Upper lobe of left lung (tissue), 4 donors: ENCODE measurements at regions not wholly inside any gene's neighbourhood (a gene's known extent, or its start where the extent isn't known, plus 50 kb on each side); places are given as distances from the start of the nearest gene placed in this dataset.

Source experiments
- CTCF ChIP-seq, 6 experiments: fragments of 450-650 bp in 4 of 6; fragments of 200-600 bp in 2 of 6; sonication (generic) in 2 of 6; IDR thresholded peaks; one replicate each; pipeline ENCODE4 v1.5.1; 2016 to 2019; ENCODE audit warnings: antibody characterized with exemption in 6 of 6
- POLR2A ChIP-seq, 4 donors: fragments of 450-650 bp; IDR thresholded peaks; one replicate each; pipeline ENCODE4 v1.5.1; 2016 to 2017; ENCODE audit warnings: antibody characterized with exemption in 4 of 4, mild to moderate bottlenecking in 2 of 4
- POLR2AphosphoS5 ChIP-seq, 2 donors: sonication (generic); formaldehyde crosslinking; IDR thresholded peaks; one replicate each; pipeline ENCODE4 v1.5.1; 2017; ENCODE audit warnings: antibody characterized with exemption in 2 of 2

GRCh38 chr11:71774603-71775222 lies 58.3 kb upstream of the DEFB108B start:
- no peak for TF ChIP-seq CTCF (IDR thresholded peaks at IDR 0.05)
- no peak for TF ChIP-seq POLR2A (IDR thresholded peaks at IDR 0.05)
- TF ChIP-seq POLR2AphosphoS5 (IDR thresholded peaks at IDR 0.05): no peak
